Left ventricle myocardium inferior (tissue), 1 donor: ENCODE measurements at regions not wholly inside any gene's neighbourhood (a gene's known extent, or its start where the extent isn't known, plus 50 kb on each side); places are given as distances from the start of the nearest gene placed in this dataset.

ENCODE experiments used
- DNase-seq: peaks from one replicate; pipeline ENCODE4 v3.0.0-alpha.2; 2020
- H3K27ac ChIP-seq: fragments of 200-600 bp; replicated peaks from 2 replicates; pipeline ENCODE4 v1.8.0; 2021
- H3K27me3 ChIP-seq: fragments of 200-600 bp; 2 replicates; pipeline ENCODE4 v1.8.0; 2021; ENCODE audit warnings: low read depth
- H3K36me3 ChIP-seq: fragments of 200-600 bp; 2 replicates; pipeline ENCODE4 v1.8.0; 2021
- H3K4me1 ChIP-seq: fragments of 200-600 bp; 2 replicates; pipeline ENCODE4 v1.8.0; 2021
- H3K4me3 ChIP-seq: fragments of 200-600 bp; 2 replicates; pipeline ENCODE4 v1.8.0; 2021; ENCODE audit warnings: mild to moderate bottlenecking, moderate library complexity
- H3K9me3 ChIP-seq: fragments of 200-600 bp; replicated peaks from 2 replicates; pipeline ENCODE4 v1.8.0; 2021
- CTCF ChIP-seq: fragments of 200-600 bp; IDR thresholded peaks from 2 replicates; pipeline ENCODE4 v1.8.0; 2021; ENCODE audit warnings: antibody characterized with exemption, mild to moderate bottlenecking, borderline replicate concordance
- intact Hi-C: fragments of 100-400 bp; cut with micrococcal nuclease; formaldehyde crosslinking; loops from one replicate; pipeline ENCODE4 v1.11.0; 2022
- donor health status: DM: no; HTN: yes; CAD: no; lungs with severe emphysema.

GRCh38 chr13:85089186-85089585, 710.0 kb downstream of the SLITRK6 start:
- intact Hi-C loops, result no loop called here
- Histone ChIP-seq H3K27me3 (no peaks in the 10 kb centered on the region), H3K4me1 (no peaks in the 10 kb centered on the region), H3K4me3 (no peak overlapping the region), H3K36me3 (no peaks in the 10 kb centered on the region), H3K27ac (no peak overlapping the region), H3K9me3 (peaks cover 5% of the 10 kb centered on the region)
- no peak for DNase-seq
- no peak for TF ChIP-seq CTCF

GRCh38 chr13:85080691-85081090, 718.5 kb downstream of the SLITRK6 start:
- H3K27ac ChIP-seq, result no peak overlapping the region
- no peaks in the 10 kb centered on the region for H3K4me1 ChIP-seq
- intact Hi-C loops, result no loop called here
- H3K36me3 ChIP-seq, result no peaks in the 10 kb centered on the region
- no peak for DNase-seq
- TF ChIP-seq CTCF, result no peak
- no peaks in the 10 kb centered on the region for H3K27me3 ChIP-seq
- H3K9me3 ChIP-seq, result no peaks in the 10 kb centered on the region
- no peak overlapping the region for H3K4me3 ChIP-seq

- Histone ChIP-seq H3K4me1 (no peaks in the 10 kb centered on the region), H3K27me3 (no peaks in the 10 kb centered on the region), H3K4me3 (no peak overlapping the region), H3K9me3 (peaks cover 5% of the 10 kb centered on the region), H3K36me3 (no peaks in the 10 kb centered on the region), H3K27ac (no peak overlapping the region)
- DNase-seq, result no peak
- TF ChIP-seq CTCF, result no peak
- intact Hi-C loops, result no loop called here
These were observed 722.9 kb downstream of the SLITRK6 start for GRCh38 chr13:85076343-85076742.

GRCh38 chr13:85074543-85075313, 724.5 kb downstream of the SLITRK6 start:
- H3K36me3 ChIP-seq, result no peaks in the 10 kb centered on the region
- intact Hi-C loops, result no loop called here
- H3K27ac ChIP-seq, result no peak overlapping the region
- no peaks in the 10 kb centered on the region for H3K27me3 ChIP-seq
- H3K4me3 ChIP-seq, result no peak overlapping the region
- H3K9me3 ChIP-seq, result peaks cover 5% of the 10 kb centered on the region
- no peak for DNase-seq
- no peak for TF ChIP-seq CTCF
- H3K4me1 ChIP-seq, result no peaks in the 10 kb centered on the region

GRCh38 chr13:85068231-85068630, 731.0 kb downstream of the SLITRK6 start:
- intact Hi-C loops, result no loop called here
- DNase-seq, result no peak
- no peak for TF ChIP-seq CTCF
- Histone ChIP-seq H3K27me3 (no peaks in the 10 kb centered on the region), H3K27ac (no peak overlapping the region), H3K9me3 (peaks cover 16% of the 10 kb centered on the region), H3K4me3 (no peak overlapping the region), H3K4me1 (no peaks in the 10 kb centered on the region), H3K36me3 (no peaks in the 10 kb centered on the region)
